HG03108 (cell line): ENCODE measurements at regions not wholly inside any gene's neighbourhood (a gene's known extent, or its start where the extent isn't known, plus 50 kb on each side); places are given as distances from the start of the nearest gene placed in this dataset.

Experiments
- ATAC-seq: cut with Tn5 transposase; IDR thresholded peaks from one replicate; pipeline ENCODE4 v1.9.1; 2021; ENCODE audit warnings: moderate library complexity; ENCODE audit not compliant: unreplicated experiment

- ATAC-seq = no peak
Observed at GRCh38 chr4:81647388-81647787, 175.7 kb upstream of the RASGEF1B start.

- ATAC-seq = no peak
Observed at GRCh38 chr4:81642543-81642942, 170.8 kb upstream of the RASGEF1B start.

GRCh38 chr4:81639248-81639647 lies 167.5 kb upstream of the RASGEF1B start:
- ATAC-seq = no peak

GRCh38 chr4:81638698-81639097 lies 167.0 kb upstream of the RASGEF1B start:
- no peak for ATAC-seq

GRCh38 chr4:81635739-81636138 lies 164.0 kb upstream of the RASGEF1B start:
- peak; percentile 90 for ATAC-seq

- ATAC-seq = no peak
Observed at GRCh38 chr4:81634766-81635549, 163.3 kb upstream of the RASGEF1B start.

- no peak for ATAC-seq
Observed at GRCh38 chr4:81634165-81634564, 162.5 kb upstream of the RASGEF1B start.

GRCh38 chr4:81632581-81633299 lies 161.0 kb upstream of the RASGEF1B start:
- no peak for ATAC-seq

GRCh38 chr4:81631958-81632441 lies 160.3 kb upstream of the RASGEF1B start:
- no peak for ATAC-seq

GRCh38 chr4:81629366-81629765 lies 157.7 kb upstream of the RASGEF1B start:
- ATAC-seq = no peak

GRCh38 chr4:81628489-81628888 lies 156.8 kb upstream of the RASGEF1B start:
- ATAC-seq = no peak

- no peak for ATAC-seq
Observed at GRCh38 chr4:81627590-81627989, 155.9 kb upstream of the RASGEF1B start.

- ATAC-seq = no peak
Observed at GRCh38 chr4:81626851-81627250, 155.1 kb upstream of the RASGEF1B start.

GRCh38 chr4:81625422-81626417 lies 154.0 kb upstream of the RASGEF1B start:
- no peak for ATAC-seq

- no peak for ATAC-seq
Observed at GRCh38 chr4:81623434-81623833, 151.7 kb upstream of the RASGEF1B start.

GRCh38 chr4:81622474-81623184 lies 150.9 kb upstream of the RASGEF1B start:
- ATAC-seq = no peak

GRCh38 chr4:81622028-81622427 lies 150.3 kb upstream of the RASGEF1B start:
- ATAC-seq = no peak

- ATAC-seq = no peak
Observed at GRCh38 chr4:81621490-81621889, 149.8 kb upstream of the RASGEF1B start.

- no peak for ATAC-seq
Observed at GRCh38 chr4:81620442-81620841, 148.7 kb upstream of the RASGEF1B start.

- no peak for ATAC-seq
Observed at GRCh38 chr4:81617545-81617944, 145.8 kb upstream of the RASGEF1B start.
